GM03348 (cell line): ENCODE measurements at regions not wholly inside any gene's neighbourhood (a gene's known extent, or its start where the extent isn't known, plus 50 kb on each side); places are given as distances from the start of the nearest gene placed in this dataset.

Source experiments
- DNase-seq: peaks from one replicate; pipeline ENCODE4 v3.0.0; 2012; ENCODE audit warnings: low spot score

DNA sequence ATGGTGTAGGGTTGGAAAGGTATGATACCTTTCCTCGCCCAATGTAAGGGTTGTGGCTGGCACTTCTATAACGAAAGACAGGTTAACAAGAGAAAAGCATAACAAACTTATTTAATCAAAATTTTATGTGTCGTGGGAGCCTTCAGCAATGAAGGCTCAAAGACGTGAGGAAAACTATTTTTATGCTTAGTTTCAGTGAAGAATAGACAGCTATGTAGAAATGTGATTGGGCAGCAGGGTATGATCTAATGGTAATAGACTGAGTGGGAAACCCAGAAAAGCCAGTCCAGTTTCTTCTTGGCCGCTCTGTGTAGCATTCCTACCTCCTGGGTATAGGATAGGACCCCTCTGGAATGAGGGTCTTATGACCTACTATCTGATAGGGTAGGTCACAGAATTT is 464.7 kb downstream of the ADGRL2 start:
- no peak for DNase-seq

DNA sequence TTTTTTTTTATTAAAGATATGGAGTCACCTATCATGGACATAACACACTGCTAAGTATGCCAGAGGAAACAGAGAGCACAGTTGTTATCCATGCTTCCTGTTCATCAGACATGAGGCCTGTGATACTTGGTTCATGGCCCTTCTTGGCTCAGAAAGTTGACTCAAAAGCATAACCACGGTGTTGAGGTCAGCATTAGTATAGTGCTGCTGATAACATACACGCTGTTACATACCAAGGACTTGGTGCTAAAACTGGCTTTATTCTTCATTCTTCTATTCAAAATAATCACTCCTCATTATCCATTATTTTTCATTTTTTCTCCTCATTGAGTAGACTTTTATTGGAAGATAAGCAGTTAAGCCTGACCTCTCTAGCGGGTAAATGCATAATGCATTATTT is 464.1 kb downstream of the ADGRL2 start:
- DNase-seq: no peak

DNA sequence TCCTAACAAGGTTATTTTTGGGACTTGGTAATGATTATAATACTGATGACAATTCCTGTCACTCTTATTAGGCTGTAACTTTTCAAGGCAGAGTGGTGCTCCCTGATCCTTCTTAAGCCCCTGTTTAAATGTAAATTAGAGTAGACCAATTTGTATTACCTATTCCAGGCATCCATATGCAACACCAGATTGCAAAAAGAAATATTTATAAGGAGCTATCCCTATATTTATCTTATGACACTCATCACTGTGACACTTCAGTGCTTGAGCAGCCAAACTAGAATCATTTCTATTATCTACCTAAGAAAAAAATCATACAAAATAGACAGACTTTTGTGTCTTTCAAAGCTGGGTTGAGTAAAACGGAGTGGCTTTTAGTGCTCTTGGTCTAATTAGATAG is 462.7 kb downstream of the ADGRL2 start:
- no peak for DNase-seq

DNA sequence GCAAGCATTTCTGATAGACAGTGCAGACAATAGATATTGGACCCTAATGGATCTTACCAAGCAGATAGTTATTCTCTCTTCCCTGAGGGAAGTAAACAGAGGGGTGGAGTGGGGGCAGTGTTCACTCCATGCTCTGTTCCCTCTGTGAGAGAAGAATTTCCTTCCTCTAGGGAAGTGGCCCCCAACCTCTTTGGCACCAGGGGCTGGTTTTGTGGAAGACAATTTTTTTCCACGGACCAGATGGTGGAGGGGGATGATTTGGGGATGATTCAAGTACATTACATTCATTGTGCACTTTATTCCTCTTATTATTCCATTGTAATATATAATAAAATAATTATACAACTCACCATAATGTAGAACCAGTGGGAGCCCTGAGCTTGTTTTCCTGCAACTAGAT is 459.9 kb downstream of the ADGRL2 start:
- DNase-seq: no peak

DNA sequence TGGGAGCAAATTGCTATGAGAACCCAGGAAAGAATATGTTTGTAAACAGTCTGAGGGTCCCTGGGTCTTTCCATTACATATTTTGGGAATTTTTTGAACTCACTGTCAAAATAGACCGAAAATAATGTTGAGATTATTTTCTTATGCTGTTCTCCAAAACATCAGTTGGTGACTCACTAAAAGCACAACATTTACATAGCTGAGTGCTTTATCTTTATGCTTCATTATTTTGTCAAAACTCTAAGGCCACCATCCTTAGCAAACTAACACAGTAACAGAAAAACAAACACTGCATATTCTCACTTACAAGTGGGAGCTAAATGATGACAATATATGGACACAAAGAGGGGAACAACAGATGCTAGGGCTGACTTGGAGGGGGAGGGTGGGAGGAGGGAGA is 459.3 kb downstream of the ADGRL2 start:
- no peak for DNase-seq

DNA sequence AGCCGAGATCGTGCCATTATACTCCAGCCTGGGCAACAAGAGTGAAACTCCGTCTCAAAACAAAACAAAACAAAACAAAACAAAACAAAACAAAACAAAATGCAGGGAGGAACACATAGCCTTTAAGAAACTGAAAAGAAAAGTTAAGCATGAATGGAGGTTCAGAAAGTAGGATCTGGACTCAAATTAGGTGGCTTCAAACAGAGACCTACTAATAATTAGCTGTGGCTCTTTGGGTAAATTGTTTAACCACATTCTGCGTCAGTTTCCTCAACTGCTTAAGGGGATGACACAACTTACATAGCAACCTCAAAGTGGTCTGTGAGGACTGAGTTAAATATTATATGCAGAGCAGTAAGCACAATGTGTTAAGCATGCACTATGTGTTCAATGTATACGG is 458.2 kb downstream of the ADGRL2 start:
- DNase-seq: no peak

DNA sequence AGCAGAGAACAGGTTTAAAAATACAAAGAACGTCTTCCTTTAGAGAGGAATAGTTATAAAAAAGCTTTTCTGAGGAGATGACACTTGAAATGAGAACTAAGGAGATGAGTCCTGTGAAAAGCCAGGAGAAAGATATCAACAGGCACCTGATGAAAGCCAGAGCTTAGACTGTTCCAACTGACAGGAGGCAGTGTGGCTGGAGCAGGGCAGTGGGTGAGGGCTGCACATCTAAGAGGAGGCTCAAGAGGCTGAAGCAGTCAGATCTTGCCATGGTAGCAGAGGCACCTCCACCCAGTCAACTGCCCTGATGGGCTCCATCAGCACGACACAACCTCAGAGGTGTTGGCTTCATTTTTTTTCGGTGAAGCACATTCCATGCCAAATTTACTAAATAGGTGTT is 445.3 kb downstream of the ADGRL2 start:
- DNase-seq: no peak

DNA sequence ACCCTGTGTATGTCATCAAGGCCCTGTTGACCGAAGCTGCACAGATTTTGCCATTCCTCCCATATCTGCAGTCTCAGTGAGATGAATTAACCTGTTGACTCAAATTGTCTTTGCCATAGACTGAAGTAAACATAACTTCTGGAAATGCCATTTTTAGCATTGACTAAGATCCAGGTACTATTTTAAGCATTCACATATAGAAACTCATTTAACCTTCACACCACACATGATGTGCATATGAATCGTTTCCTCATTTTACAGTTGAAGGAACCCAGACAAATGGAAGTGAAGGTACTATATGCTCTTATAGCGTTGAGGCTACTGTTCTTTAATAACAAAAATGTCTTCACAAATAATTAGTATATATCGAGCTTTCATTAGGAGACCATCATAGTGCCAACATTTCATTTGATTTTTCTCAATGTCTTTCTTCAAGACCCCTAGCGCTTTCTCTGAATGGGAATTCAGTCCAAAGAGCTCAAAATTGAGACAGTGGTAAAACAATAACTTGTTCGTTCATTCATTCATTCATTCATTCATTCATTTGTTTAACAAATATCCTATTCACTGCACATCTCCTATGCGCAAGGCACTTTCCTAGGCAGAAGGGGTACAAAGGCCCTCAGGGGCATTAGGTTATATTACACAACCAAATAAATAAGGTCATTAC is 444.7 kb downstream of the ADGRL2 start:
- DNase-seq: no peak

DNA sequence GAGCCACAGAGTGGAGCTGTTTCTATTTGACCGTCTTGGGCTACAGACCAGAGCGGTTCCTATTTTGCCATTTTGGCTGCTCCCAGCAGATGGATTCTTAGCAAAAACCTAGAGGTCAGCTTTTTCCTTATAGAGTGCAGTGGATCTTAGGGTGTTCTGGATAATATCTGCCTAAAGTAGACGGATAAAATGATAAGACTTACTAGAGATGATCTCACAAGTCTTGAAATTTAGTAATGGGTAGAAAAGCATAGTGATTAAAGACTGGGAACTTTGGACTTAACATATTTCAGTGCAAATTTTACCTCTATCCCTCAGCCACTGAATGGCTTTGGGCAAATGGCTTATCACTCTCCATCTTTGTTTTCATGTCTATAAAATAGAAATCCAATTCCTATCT is 439.8 kb downstream of the ADGRL2 start:
- DNase-seq: no peak

DNA sequence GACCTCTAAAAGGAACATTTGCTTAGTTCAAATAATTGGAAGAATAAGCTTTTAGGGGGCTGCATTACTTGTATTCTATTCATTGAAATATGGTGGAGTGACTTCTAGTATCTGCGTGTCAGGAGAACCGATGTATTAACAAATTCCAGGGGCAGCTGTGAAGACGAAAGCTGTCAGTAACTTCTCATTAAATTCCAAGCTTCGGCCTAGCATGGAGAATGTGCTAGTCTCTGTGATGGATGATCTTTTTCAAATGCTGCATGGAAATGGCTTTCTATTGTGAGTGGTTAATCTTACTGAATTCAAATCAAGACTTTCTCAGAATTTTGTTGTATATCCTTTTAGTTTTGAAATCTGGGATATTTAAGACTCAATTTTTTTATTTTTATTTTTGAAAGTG is 429.9 kb downstream of the ADGRL2 start:
- no peak for DNase-seq

DNA sequence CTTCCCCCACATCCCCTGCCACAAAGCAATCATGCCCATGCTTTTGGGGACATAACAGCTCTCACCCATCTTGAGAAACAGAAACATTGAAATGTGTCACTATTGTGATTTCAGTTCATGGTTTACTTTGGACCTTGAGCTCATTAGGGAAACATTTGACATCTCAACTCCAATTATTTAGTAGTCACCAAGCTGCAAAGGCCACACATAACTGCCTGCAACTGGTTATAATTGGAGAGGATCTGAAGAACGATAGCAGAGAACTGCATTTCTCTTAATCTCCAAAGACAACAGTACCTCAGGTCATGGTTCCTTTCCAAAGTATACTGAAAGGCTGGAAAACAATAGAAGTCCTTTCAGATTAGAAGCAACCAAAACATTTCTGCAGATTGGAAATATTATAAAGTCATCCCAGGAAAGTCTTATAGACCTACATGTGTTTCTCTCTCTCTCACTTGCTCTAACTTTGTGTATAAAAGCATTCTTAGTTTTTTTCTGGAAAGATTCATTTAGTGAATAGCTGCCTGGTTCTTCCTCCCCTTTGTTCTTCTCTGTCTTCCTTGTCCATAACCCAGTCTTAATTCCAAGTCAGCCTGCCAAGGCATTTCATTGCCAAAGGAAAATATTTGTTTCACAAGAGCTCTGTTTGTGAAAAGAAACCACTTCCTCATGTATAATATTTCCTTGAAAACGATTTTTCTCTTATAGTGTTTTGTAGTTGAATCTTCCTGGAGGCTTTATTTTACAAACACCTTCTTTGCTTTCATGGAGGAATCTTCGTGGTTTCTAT is 426.8 kb downstream of the ADGRL2 start:
- DNase-seq: peak; percentile 6

DNA sequence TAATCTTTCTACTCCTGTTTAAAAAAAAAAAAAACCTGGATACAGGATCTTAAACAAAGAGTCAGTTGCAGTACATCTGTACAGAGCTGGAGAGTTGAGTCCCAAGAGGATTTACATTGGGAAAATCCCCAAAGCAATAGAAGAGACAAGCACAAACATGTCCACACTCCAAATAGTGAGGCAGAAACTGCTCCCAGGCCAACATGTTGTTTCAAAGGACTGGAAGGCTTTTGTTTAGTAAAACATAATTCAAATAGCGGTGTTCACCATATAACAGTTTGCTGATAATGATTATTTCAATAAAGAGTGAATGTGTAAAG is 425.4 kb downstream of the ADGRL2 start:
- DNase-seq: no peak

DNA sequence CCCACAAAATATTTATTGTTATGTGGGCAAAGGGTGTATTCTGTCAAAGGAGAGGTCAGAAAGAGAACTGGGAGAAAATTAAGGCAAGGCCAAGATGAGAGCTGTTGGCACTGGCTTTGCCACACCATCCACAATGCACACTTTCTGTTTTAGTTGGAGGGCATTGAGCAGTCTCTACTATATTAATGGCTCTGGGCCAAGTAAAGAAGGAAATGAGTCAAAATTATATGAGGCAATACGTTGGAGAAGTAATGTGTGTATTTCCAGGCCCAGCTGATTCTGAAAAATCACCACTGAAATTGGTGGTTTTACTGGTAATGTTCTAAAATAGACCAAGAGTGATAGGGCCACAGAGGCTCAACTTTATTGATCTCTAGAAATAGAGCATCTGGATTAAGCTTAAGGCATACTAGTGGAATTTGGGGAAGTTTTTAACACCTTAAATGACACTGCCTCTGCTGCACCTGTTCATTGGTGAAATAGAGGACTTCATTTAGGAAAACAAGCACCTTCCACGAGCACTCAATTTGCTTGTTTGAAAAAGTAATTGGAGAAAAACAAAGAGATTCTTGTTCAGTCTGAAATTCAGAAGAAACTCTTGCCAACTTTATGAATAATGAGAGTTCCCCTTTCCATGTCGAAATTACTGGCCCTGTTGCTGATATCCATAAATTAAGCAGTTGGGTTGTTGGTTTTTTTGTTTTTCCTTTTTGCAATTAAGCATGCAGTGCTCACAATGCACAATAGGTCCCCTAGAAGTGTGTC is 424.9 kb downstream of the ADGRL2 start:
- DNase-seq: peak; percentile 9

DNA sequence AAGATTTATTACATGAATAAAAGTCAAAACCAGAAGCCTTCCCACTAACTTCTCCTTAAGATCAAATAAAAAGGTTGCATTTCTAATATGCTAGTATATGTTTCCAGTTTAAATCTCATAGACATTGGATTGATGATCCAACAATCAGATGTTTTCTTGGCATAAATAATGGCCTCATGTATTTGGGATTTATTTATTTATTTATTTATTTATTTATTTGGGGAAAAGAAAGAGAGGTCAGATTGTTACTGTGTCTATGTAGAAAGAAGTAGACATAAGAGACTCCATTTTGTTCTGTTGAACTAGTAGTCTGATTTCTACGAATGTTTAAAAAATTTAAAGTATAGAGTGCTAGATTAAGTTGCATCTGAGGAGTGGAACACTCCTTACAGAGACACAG is 422.4 kb downstream of the ADGRL2 start:
- no peak for DNase-seq

DNA sequence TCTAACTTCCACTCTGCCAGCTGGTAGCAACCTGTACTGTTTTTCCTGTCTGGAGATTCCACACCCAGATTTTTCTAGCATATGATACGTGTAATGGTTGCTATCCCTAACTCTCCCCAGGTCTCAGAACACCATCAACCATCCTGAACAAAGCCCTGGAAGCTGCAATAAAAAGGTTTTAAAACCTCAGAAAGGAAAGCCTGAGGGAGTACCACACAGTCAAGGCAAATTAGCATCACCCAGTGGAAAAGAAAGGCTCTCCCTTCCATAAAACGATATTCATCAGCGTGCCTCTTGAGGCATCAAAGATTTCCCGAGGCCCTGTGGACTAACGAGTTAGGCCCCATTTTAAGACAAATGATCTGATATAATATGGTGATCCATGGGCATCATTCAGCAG is 421.0 kb downstream of the ADGRL2 start:
- no peak for DNase-seq

DNA sequence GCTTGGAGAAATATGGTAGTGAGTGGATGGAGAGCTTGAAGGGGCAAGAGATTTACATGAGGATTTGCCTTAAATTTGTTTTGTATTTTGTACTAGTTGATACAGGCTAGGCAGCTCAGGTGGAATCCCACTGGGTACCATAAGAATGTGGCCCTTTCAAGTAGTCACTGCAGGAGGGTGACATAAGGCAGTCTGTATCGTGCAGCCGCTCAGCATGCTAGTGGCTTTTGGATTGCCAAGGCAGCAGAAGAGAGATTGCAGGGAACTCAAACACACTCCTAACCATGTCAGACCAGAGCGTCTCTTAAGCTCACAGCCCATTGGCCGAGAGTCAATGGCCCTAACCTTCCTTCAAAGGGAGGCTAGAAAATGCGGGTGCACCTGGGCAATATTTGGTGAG is 420.0 kb downstream of the ADGRL2 start:
- DNase-seq: no peak

DNA sequence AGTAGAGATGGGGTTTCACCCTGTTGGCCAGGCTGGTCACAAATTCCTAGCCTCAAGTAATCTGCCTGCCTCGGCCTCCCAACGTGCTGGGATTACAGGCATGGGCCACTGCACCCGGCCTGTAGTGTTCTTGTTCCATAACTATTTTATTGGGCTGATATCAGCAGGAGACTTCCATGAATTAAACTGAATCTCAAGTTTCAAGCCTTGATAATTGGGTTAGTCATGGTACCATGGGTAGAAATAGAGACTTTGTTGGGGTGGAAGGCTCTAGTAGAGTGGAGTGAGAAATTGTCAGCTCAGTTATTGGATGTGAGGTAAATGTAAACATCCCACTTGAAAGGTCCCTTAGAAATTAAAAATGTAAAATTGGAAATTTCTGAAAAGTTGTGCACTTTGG is 419.1 kb downstream of the ADGRL2 start:
- no peak for DNase-seq

DNA sequence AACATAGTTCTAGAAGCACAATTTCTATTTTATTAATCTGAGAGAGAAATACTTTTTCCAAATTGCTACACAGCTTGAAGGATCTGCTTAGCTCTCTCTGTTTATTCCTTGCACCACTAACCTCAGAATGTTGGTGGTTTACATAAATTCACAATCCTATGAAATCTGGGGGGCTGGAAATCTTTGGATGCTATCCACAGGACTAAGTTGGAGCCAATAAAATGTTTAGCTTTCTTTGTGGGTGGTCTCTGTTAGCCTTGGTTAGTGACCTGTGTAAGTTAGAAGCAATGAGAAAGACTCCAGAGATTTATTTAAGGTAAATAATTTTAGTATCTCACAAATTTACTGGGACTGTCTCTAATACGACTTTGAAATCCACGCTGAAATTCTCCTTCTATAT is 418.1 kb downstream of the ADGRL2 start:
- DNase-seq: no peak

DNA sequence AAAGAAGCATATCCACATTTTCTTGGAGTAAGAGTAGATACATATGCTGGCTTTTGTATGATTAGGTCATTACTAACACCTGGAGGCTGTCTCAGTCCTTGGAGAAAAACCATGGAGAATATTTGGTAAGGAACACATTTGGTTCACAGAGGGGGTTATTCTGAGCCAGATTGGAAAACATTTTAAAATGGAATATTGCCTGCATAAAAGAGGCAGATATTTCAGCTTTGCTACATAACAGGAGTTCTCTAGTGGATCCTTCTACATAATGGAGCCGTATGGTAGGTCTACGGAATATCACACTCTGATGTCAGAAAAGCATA is 415.1 kb downstream of the ADGRL2 start:
- DNase-seq: no peak

DNA sequence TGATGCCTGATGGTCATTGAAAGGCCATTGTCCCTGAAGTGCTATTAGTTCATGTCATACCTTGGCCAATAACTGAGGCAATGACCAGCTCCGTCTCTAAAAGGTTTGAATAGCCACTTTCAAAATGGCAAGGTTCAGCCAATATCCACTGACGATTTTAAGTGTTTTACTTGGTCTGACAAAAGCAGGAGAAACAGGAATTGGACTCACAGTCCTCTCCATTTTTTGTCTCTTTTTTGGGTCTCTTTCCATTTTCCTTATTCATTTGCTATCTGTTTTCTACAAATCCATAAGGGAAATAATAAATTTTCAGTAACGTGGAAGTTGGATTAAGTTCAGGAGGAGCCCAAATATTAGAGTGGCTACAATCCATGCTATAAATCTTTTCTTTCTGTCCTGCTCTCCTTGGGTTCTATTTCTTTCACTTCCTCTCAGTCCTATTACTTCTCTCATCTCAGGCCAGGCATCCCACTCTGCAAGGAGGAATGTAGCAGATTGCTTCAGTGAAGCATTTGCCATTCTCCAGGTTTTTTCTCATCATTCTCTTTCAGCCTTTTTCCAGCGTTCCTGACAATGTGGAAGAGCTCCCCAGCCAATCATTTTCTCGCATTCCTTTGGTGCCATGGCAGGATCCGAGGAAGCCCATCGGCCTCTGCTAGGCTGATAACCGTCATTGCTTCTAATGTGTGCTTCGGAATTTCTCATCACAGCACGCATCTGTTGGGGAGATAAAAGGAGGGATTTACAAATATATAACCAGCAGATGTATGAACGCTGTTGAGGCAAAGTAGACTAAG is 414.5 kb downstream of the ADGRL2 start:
- DNase-seq: no peak

DNA sequence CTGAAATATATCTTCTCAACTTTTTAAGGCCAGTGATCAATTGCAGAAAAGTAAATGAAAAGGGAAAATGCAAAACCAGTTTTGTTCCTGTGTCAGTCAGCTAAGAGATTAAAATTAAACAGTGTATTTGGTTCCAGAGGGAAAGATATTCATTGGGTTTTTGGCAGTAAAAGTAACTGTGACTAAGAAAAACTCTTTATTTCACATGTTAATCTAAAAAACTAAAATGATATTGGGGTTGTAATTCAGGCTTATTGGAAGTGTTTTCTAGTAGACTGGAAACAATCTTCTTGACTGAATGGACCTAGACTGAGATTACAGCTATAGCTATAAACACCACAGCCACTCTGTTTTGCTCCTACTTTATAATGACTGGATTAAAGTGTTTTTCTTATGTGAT is 413.9 kb downstream of the ADGRL2 start:
- no peak for DNase-seq

DNA sequence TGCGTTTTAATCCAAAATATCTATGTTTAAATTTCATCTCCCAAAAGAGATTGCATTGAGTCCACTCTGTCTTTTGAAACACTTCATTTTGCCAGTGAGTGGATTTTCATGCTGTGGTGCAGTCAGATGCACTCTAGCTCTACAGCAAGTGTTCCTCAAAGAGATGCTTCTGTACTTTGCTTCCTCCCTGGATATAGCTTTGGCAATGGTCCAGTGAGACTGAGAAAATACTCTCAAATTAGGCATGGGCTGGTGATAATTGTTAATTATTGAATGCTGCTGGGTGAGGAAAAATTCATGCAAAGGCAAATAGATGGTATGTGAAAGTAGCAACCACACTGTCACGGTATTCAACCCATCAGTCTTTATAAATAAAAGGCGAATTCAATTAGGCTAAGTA is 396.9 kb downstream of the ADGRL2 start:
- no peak for DNase-seq

DNA sequence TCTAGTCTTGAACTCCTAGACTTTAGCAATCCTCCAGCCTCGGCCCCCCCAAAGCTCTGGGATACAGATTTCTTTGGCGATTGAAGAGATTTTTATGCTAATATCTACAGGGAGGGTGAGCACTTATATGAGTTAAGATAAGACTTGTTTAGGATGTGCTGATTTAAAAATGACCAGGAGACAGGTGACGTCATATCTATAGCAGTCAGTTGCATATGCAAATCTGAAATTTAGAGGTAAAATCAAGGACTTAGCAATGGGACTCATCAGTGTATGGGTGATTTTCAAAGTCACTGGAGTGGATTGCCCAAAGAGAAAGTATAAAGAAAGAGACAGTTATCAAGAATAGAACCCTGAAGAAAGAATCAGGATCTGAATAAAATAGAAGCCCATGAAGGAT is 394.5 kb downstream of the ADGRL2 start:
- DNase-seq: no peak
